Left ventricle myocardium inferior (tissue), 1 donor: ENCODE measurements at regions not wholly inside any gene's neighbourhood (a gene's known extent, or its start where the extent isn't known, plus 50 kb on each side); places are given as distances from the start of the nearest gene placed in this dataset.

Source experiments
- DNase-seq: peaks from one replicate; pipeline ENCODE4 v3.0.0-alpha.2; 2020
- H3K27ac ChIP-seq: fragments of 200-600 bp; replicated peaks from 2 replicates; pipeline ENCODE4 v1.8.0; 2021
- H3K27me3 ChIP-seq: fragments of 200-600 bp; 2 replicates; pipeline ENCODE4 v1.8.0; 2021; ENCODE audit warnings: low read depth
- H3K36me3 ChIP-seq: fragments of 200-600 bp; 2 replicates; pipeline ENCODE4 v1.8.0; 2021
- H3K4me1 ChIP-seq: fragments of 200-600 bp; 2 replicates; pipeline ENCODE4 v1.8.0; 2021
- H3K4me3 ChIP-seq: fragments of 200-600 bp; 2 replicates; pipeline ENCODE4 v1.8.0; 2021; ENCODE audit warnings: mild to moderate bottlenecking, moderate library complexity
- H3K9me3 ChIP-seq: fragments of 200-600 bp; replicated peaks from 2 replicates; pipeline ENCODE4 v1.8.0; 2021
- intact Hi-C: fragments of 100-400 bp; cut with micrococcal nuclease; formaldehyde crosslinking; loops from one replicate; pipeline ENCODE4 v1.11.0; 2022
- TF ChIP-seq, protein P1 (sequence below): fragments of 200-600 bp; IDR thresholded peaks from 2 replicates; pipeline ENCODE4 v1.8.0; 2021; ENCODE audit warnings: antibody characterized with exemption, mild to moderate bottlenecking, borderline replicate concordance
- donor health status: DM: no; HTN: yes; CAD: no; lungs with severe emphysema.

DNA sequence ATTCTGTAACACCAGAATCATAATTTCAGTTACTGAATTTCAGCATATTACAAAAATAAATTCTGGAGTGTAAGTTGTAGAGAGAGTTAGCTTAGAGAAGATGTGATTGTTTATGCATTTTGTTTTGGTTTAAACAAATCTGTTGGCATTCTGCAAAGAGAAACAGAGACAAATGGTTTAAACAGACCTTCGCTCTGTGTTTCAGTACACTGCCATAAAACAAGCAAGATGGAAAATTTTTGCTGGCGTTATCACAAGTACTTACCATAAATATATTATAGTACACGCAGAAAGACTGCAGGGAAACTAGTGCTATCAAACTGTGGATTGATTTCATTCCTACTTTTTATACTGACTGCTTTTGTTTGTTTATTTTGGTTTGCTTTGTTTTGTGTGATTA is 850.3 kb upstream of the FOXG1 start:
- H3K36me3 ChIP-seq: no peaks in the 10 kb centered on the region
- TF ChIP-seq, protein P1, sequence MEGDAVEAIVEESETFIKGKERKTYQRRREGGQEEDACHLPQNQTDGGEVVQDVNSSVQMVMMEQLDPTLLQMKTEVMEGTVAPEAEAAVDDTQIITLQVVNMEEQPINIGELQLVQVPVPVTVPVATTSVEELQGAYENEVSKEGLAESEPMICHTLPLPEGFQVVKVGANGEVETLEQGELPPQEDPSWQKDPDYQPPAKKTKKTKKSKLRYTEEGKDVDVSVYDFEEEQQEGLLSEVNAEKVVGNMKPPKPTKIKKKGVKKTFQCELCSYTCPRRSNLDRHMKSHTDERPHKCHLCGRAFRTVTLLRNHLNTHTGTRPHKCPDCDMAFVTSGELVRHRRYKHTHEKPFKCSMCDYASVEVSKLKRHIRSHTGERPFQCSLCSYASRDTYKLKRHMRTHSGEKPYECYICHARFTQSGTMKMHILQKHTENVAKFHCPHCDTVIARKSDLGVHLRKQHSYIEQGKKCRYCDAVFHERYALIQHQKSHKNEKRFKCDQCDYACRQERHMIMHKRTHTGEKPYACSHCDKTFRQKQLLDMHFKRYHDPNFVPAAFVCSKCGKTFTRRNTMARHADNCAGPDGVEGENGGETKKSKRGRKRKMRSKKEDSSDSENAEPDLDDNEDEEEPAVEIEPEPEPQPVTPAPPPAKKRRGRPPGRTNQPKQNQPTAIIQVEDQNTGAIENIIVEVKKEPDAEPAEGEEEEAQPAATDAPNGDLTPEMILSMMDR: no peak

DNA sequence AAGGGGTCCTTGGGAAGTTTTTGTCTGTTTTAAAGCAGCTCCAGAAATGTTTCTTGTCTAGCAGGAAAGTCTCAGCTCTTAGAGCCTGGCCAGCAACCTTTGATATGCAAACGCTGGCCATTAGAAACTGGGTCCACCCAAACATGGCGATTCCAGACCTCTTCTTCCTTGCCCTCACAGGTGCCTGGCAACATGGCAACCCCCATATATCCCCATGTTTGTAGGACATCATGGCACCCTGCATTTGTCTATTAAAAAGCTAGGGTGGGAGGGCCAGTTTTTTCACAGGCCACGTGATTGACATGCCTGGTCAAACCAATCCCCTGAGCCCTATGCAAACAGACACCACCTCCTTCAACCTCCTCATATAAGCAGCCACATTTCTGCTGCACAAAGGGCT is 848.7 kb upstream of the FOXG1 start:
- TF ChIP-seq, protein P1: no peak
- Histone ChIP-seq H3K27ac (no peak overlapping the region), H3K4me1 (no peaks in the 10 kb centered on the region)

More for the DNA sequence above, 850.3 kb upstream of the FOXG1 start:
- Histone ChIP-seq H3K9me3 (peaks cover 21% of the 10 kb centered on the region), H3K4me3 (no peak overlapping the region), H3K4me1 (no peaks in the 10 kb centered on the region), H3K27ac (no peak overlapping the region), H3K27me3 (no peaks in the 10 kb centered on the region)
- intact Hi-C loops: no loop called here
- DNase-seq: no peak

DNA sequence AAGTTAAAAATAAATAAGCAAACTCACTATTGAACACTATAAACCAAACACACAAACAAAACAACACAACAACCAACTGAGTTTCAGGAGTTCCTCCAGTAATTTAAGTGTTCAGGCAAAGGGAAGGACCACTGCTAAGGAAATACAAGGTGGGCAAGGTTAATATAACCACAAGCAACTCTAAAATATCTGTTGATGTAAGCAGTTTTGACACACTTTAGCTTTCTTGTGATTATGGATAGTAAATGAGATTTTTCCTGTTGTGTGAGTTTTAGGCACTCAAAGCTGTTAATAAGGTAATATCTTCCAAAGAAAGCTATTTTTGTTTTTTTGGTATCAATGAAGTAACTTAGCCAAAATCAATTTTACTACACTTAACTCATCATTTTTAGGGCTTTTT is 839.1 kb upstream of the FOXG1 start:
- intact Hi-C loops: no loop called here
- TF ChIP-seq, protein P1: no peak
- peaks cover 17% of the 10 kb centered on the region for H3K9me3 ChIP-seq

More for the DNA sequence above, 848.7 kb upstream of the FOXG1 start:
- no peak overlapping the region for H3K4me3 ChIP-seq
- H3K27me3 ChIP-seq: no peaks in the 10 kb centered on the region
- H3K9me3 ChIP-seq: peaks cover 29% of the 10 kb centered on the region
- no peaks in the 10 kb centered on the region for H3K36me3 ChIP-seq
- DNase-seq: no peak
- intact Hi-C loops: no loop called here

DNA sequence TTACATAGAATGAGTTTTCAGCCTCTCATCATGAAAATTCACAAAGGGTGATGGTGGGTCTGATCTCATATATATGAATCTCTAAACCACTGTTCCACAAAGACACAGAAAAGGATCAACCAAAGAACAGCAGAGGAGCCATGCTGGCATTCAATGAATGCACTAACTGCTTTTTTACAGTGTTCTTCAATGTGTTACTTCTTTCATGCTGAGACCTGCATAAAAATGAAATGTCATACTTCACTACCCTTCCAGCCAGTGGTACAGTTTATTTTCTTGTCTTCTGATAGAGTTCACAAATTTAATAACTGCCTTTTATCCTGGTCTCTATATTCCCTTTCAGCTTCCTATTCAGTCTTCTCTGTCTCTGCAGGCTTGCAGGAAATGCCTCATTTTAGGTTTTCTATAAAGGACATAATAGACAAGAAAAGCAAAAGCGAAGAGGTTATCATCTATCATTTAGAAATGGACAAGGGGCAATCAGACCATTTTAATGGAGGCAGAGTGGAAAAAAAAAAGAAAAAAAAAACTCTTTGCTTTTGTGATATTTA is 836.7 kb upstream of the FOXG1 start:
- TF ChIP-seq, protein P1: no peak
- Histone ChIP-seq H3K9me3 (no peaks in the 10 kb centered on the region), H3K4me1 (no peaks in the 10 kb centered on the region), H3K27me3 (no peaks in the 10 kb centered on the region), H3K27ac (no peak overlapping the region), H3K36me3 (no peaks in the 10 kb centered on the region), H3K4me3 (no peak overlapping the region)
- intact Hi-C loops: no loop called here
- no peak for DNase-seq

More for the DNA sequence above, 839.1 kb upstream of the FOXG1 start:
- no peaks in the 10 kb centered on the region for H3K36me3 ChIP-seq
- no peak for DNase-seq
- H3K27me3 ChIP-seq: no peaks in the 10 kb centered on the region
- no peaks in the 10 kb centered on the region for H3K4me1 ChIP-seq
- H3K27ac ChIP-seq: no peak overlapping the region
- no peak overlapping the region for H3K4me3 ChIP-seq

DNA sequence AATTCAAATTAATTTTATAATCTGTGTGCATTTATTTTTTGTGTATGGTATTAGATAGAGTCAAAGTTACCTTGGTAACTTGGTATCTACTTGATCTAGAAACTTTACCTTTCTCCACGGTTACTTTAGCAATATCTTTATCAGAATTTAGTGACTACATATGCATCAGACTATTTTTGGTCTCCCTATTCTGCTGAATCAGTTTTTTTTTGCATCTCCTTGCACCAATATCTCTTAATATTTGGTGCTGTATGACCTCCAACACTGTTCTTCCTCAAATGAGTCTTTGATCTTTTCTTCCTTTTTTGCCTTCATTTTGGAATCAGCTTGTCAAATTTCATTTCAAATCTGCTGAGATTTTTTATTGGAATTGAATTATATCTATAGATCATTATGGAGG is 828.2 kb upstream of the FOXG1 start:
- no peaks in the 10 kb centered on the region for H3K36me3 ChIP-seq
- peaks cover 23% of the 10 kb centered on the region for H3K9me3 ChIP-seq
- no peak overlapping the region for H3K4me3 ChIP-seq
- no peaks in the 10 kb centered on the region for H3K4me1 ChIP-seq
- DNase-seq: no peak
- no peak overlapping the region for H3K27ac ChIP-seq
- TF ChIP-seq, protein P1: no peak
- no peaks in the 10 kb centered on the region for H3K27me3 ChIP-seq
- intact Hi-C loops: no loop called here

DNA sequence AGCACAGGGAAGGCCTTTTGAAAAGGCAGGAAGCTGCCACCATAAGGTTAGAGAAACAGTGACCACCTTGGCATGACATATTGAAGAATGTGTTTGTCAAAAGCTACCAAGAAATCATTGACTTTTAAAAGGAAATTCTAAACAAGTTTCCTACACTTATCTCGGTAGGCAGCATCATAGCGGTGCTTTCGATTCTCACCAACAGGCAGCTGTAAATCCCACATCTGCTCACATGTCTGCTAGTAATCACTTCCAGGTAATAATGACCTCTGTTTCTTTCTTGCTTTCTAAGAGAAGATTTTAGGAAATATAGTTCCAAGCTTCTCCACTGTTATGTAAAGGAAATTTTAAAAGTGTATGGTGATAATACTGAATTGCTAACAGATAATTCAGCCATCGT is 821.1 kb upstream of the FOXG1 start:
- intact Hi-C loops: no loop called here
- Histone ChIP-seq H3K36me3 (no peaks in the 10 kb centered on the region), H3K9me3 (peaks cover 31% of the 10 kb centered on the region), H3K27me3 (no peaks in the 10 kb centered on the region), H3K4me3 (no peak overlapping the region), H3K27ac (no peak overlapping the region), H3K4me1 (no peaks in the 10 kb centered on the region)
- TF ChIP-seq, protein P1: no peak
- DNase-seq: no peak
